Nephron (organoid): ENCODE measurements at regions not wholly inside any gene's neighbourhood (a gene's known extent, or its start where the extent isn't known, plus 50 kb on each side); places are given as distances from the start of the nearest gene placed in this dataset.

Source experiments
- H3K27ac Mint-ChIP-seq, 3 experiments: 2 replicates each; pipeline ENCODE4 v1.8.0; 2020; ENCODE audit warnings: mixed read lengths in 3 of 3, mild to moderate bottlenecking in 2 of 3, moderate library complexity in 1 of 3
- H3K27me3 Mint-ChIP-seq: 2 replicates; pipeline ENCODE4 v1.8.0; 2021; ENCODE audit warnings: low read depth, mild to moderate bottlenecking, moderate library complexity, mixed read lengths
- H3K36me3 Mint-ChIP-seq: 2 replicates; pipeline ENCODE4 v1.8.0; 2020; ENCODE audit warnings: low read depth, mixed read lengths
- H3K4me1 Mint-ChIP-seq: 2 replicates; pipeline ENCODE4 v1.8.0; 2020; ENCODE audit warnings: mixed read lengths
- H3K4me3 Mint-ChIP-seq, 3 experiments: 2 replicates each; pipeline ENCODE4 v1.8.0; 2020; ENCODE audit warnings: mild to moderate bottlenecking in 3 of 3, mixed read lengths in 3 of 3, moderate library complexity in 2 of 3
- H3K9me3 Mint-ChIP-seq: 2 replicates; pipeline ENCODE4 v1.8.0; 2020; ENCODE audit warnings: mixed read lengths
- TF ChIP-seq, protein P1 (sequence below), 3 experiments: fragments of 200-600 bp; sonication (generic); IDR thresholded peaks; one replicate each; pipeline ENCODE4 v1.5.0; 2021; ENCODE audit warnings: antibody characterized with exemption in 3 of 3; ENCODE audit not compliant: unreplicated experiment in 3 of 3

DNA sequence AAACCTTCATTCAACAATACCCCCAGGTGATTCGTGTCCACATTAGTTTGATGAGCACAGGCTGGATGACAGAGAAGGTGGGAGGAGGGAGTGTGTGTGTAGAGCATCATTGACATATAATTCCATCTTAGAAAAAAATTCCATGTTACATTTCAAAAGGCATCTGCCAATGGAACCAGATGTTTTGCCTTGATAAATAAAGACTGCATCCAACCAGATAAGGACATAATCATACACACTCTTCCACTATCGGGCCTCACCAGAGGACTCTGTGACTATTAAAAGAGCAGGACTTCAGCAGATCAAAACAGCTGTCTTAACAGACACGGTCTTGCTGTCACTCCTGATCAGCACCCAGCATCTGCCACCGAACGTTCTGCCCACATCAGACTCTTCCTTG lies 96.4 kb upstream of the SPIN1 start:
- H3K27me3 Mint-ChIP-seq = no peaks in the 10 kb centered on the region
- TF ChIP-seq, protein P1, sequence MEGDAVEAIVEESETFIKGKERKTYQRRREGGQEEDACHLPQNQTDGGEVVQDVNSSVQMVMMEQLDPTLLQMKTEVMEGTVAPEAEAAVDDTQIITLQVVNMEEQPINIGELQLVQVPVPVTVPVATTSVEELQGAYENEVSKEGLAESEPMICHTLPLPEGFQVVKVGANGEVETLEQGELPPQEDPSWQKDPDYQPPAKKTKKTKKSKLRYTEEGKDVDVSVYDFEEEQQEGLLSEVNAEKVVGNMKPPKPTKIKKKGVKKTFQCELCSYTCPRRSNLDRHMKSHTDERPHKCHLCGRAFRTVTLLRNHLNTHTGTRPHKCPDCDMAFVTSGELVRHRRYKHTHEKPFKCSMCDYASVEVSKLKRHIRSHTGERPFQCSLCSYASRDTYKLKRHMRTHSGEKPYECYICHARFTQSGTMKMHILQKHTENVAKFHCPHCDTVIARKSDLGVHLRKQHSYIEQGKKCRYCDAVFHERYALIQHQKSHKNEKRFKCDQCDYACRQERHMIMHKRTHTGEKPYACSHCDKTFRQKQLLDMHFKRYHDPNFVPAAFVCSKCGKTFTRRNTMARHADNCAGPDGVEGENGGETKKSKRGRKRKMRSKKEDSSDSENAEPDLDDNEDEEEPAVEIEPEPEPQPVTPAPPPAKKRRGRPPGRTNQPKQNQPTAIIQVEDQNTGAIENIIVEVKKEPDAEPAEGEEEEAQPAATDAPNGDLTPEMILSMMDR (IDR thresholded peaks at IDR 0.05; ENCODE audit: unreplicated experiment in 3 of 3) = no peak
- no peak overlapping the region for H3K27ac Mint-ChIP-seq
- no peaks in the 10 kb centered on the region for H3K9me3 Mint-ChIP-seq
- H3K4me1 Mint-ChIP-seq = peaks cover 10% of the 10 kb centered on the region
- H3K4me3 Mint-ChIP-seq = no peak overlapping the region
- no peaks in the 10 kb centered on the region for H3K36me3 Mint-ChIP-seq

DNA sequence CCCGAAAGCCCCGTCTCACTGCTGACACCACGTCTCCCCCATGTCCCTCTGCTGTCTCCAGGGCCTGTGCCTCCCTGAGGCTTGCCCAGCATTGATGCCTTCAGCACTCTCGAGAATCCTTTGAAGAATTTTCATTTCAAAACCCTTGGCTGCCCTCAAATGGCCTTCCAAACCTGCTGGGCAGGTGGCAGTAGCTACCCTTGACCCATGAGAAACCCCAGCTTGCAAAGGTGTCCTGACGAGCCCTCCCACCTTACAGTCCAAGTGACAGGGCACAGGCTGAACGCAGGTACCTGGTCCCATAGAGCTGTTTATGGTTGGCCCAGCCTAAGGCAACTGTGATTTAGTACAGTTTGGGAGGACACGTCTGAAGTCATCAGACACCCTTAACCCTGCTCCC lies 97.2 kb upstream of the SPIN1 start:
- Mint-ChIP-seq H3K4me1 (peaks cover 10% of the 10 kb centered on the region), H3K4me3 (no peak overlapping the region), H3K36me3 (no peaks in the 10 kb centered on the region), H3K9me3 (no peaks in the 10 kb centered on the region), H3K27me3 (no peaks in the 10 kb centered on the region), H3K27ac (no peak overlapping the region)
- TF ChIP-seq, protein P1 (IDR thresholded peaks at IDR 0.05; ENCODE audit: unreplicated experiment in 3 of 3) = no peak

DNA sequence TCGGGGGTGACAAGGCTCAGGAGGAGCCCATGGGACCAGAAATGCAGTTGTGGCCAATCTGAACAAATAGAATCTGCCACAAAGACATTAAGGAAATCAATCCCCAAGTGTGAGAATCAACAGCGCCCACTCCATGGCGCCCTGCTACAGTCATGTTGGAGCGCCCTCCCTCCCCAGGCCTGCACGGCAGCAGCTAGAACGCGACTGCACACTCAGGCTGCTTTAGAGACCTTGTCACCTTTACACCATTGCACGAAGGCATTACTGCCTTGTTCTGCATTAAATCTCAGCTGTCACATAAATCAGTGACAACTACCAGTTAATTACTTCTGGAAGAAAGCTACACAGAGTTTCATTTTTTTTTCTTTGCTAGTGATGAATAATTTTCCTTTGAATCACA lies 98.7 kb upstream of the SPIN1 start:
- Mint-ChIP-seq H3K4me3 (no peak overlapping the region), H3K36me3 (no peaks in the 10 kb centered on the region), H3K4me1 (peaks cover 10% of the 10 kb centered on the region), H3K27me3 (no peaks in the 10 kb centered on the region), H3K27ac (no peak overlapping the region), H3K9me3 (peaks cover 10% of the 10 kb centered on the region)
- TF ChIP-seq, protein P1 (IDR thresholded peaks at IDR 0.05; ENCODE audit: unreplicated experiment in 3 of 3) = no peak

DNA sequence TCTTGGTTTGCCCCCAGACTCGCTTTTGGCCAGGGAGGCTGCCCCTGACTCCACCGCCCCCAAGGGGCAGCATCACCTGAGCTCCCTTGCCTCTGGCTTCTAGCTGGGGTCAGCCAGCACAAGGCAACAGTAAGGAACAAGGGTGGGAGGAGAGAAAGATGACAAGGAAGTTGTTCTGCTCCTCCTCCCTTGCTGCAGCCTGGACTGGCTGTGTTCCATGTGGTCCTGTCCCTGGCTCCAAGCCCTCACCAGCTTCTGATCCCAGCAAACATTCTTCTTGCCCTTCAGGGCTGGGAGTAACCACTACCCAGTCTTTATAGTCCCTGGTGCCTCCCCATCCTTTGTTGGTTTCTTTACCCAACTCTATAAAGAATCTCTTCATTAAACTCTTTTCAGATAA lies 100.3 kb upstream of the SPIN1 start:
- peaks cover 4% of the 10 kb centered on the region for H3K27me3 Mint-ChIP-seq
- no peak overlapping the region for H3K4me3 Mint-ChIP-seq
- H3K4me1 Mint-ChIP-seq = peaks cover 10% of the 10 kb centered on the region
- H3K9me3 Mint-ChIP-seq = peaks cover 17% of the 10 kb centered on the region
- H3K27ac Mint-ChIP-seq = no peak overlapping the region
- TF ChIP-seq, protein P1 (IDR thresholded peaks at IDR 0.05; ENCODE audit: unreplicated experiment in 3 of 3) = no peak
- peaks cover 6% of the 10 kb centered on the region for H3K36me3 Mint-ChIP-seq

DNA sequence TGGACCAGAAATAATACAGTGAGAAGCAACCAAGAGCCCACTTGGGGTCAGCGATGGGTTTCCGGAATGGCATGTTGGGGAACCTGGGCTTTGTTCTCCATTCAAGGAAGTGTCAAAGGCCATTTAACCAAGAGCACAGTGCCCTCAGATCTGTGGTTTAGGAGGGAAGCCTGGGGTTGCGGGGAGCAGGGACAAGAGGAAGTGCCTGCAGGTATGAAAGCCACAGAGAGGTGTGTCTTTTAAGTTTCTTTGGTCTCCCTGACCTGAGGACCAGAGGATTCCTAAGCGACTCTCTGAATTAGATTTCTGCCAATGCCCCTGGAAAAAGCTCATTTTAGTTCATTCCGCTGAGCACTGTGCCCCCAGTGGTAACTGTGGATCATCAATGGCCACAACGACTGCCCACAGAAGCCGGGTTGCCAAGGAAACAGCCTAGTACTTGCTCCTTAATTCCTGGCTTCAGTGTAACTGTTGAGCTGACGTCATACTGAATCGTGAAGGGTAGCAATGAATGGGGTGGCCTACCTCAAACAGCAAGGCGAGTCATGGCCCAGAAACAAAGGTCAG lies 107.3 kb upstream of the SPIN1 start:
- Mint-ChIP-seq H3K9me3 (peaks cover 27% of the 10 kb centered on the region), H3K4me1 (no peaks in the 10 kb centered on the region), H3K36me3 (peaks cover 10% of the 10 kb centered on the region), H3K4me3 (no peak overlapping the region), H3K27ac (no peak overlapping the region), H3K27me3 (peaks cover 15% of the 10 kb centered on the region)
- TF ChIP-seq, protein P1 (IDR thresholded peaks at IDR 0.05; ENCODE audit: unreplicated experiment in 3 of 3) = no peak

DNA sequence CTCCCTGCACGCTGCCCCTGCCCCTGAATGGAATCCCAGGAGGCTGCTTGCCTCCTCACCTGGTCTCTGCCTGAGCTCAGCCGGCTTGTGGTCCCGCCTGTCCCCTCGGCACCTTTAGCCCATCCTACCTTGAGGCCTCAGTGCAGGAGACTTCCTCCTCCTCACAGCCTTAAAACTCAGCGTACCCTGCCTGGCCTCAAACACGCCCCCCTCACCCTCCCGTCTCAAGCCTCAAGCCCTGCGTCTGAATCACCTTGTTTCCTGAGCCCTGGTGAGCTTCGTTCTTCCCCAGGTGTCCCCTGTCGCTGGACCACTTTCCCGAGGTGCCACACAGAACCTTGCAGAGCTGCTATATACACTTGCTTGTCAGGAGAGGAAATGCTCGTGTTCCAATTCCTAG lies 110.2 kb upstream of the SPIN1 start:
- TF ChIP-seq, protein P1 (IDR thresholded peaks at IDR 0.05; ENCODE audit: unreplicated experiment in 3 of 3) = no peak
- H3K27me3 Mint-ChIP-seq = peaks cover 11% of the 10 kb centered on the region
- H3K9me3 Mint-ChIP-seq = peaks cover 10% of the 10 kb centered on the region

More for the DNA sequence above, 110.2 kb upstream of the SPIN1 start:
- H3K36me3 Mint-ChIP-seq = peaks cover 4% of the 10 kb centered on the region
- no peak overlapping the region for H3K27ac Mint-ChIP-seq
- H3K4me1 Mint-ChIP-seq = no peaks in the 10 kb centered on the region
- no peak overlapping the region for H3K4me3 Mint-ChIP-seq
